ENCODE measurements at regions not wholly inside any gene's neighbourhood (a gene's known extent, or its start where the extent isn't known, plus 50 kb on each side); places are given as distances from the start of the nearest gene placed in this dataset.
"Not testable (repeated sequence)": the region's sequence is repeated elsewhere in the genome, so short reads cannot be mapped to it uniquely, and the experiment has no call there.

GRCh38 chr4:54852602-54853001 is 194.8 kb downstream of the KIT start:
- no peak for DNase-seq (ENCODE audit: low read depth)

GRCh38 chr4:54852054-54852453 is 194.3 kb downstream of the KIT start:
- no peak for DNase-seq (ENCODE audit: low read depth)

- no peak for DNase-seq (ENCODE audit: low read depth)
These were observed 187.2 kb downstream of the KIT start for GRCh38 chr4:54844911-54845310.

GRCh38 chr4:54843946-54844345 is 186.2 kb downstream of the KIT start:
- no peak for DNase-seq (ENCODE audit: low read depth)

- DNase-seq (ENCODE audit: low read depth), result no peak
These were observed 185.3 kb downstream of the KIT start for GRCh38 chr4:54843106-54843505.

GRCh38 chr4:54842656-54843055 is 184.9 kb downstream of the KIT start:
- no peak for DNase-seq (ENCODE audit: low read depth)

GRCh38 chr4:54842226-54842625 is 184.5 kb downstream of the KIT start:
- no peak for DNase-seq (ENCODE audit: low read depth)

GRCh38 chr4:54840992-54841768 is 183.4 kb downstream of the KIT start:
- no peak for DNase-seq (ENCODE audit: low read depth)

- no peak for DNase-seq (ENCODE audit: low read depth)
These were observed 182.7 kb downstream of the KIT start for GRCh38 chr4:54840430-54840829.

- no peak for DNase-seq (ENCODE audit: low read depth)
These were observed 180.5 kb downstream of the KIT start for GRCh38 chr4:54838301-54838700.

GRCh38 chr4:54837576-54838140 is 179.9 kb downstream of the KIT start:
- no peak for DNase-seq (ENCODE audit: low read depth)

- DNase-seq (ENCODE audit: low read depth), result not testable (repeated sequence)
These were observed 170.6 kb downstream of the KIT start for GRCh38 chr4:54828361-54828760.

- no peak for DNase-seq (ENCODE audit: low read depth)
These were observed 165.9 kb downstream of the KIT start for GRCh38 chr4:54823616-54824015.

GRCh38 chr4:54819034-54819433 is 161.3 kb downstream of the KIT start:
- no peak for DNase-seq (ENCODE audit: low read depth)

- no peak for DNase-seq (ENCODE audit: low read depth)
These were observed 160.7 kb downstream of the KIT start for GRCh38 chr4:54818481-54818880.

GRCh38 chr4:54813674-54814073 is 155.9 kb downstream of the KIT start:
- DNase-seq (ENCODE audit: low read depth), result no peak

- DNase-seq (ENCODE audit: low read depth), result no peak
These were observed 148.6 kb downstream of the KIT start for GRCh38 chr4:54806351-54806750.

GRCh38 chr4:54802336-54802735 is 144.6 kb downstream of the KIT start:
- DNase-seq (ENCODE audit: low read depth), result no peak

- DNase-seq (ENCODE audit: low read depth), result no peak
These were observed 143.2 kb downstream of the KIT start for GRCh38 chr4:54800831-54801530.

GRCh38 chr4:54794579-54794978 is 136.8 kb downstream of the KIT start:
- DNase-seq (ENCODE audit: low read depth), result no peak

GRCh38 chr4:54793856-54794422 is 136.2 kb downstream of the KIT start:
- DNase-seq (ENCODE audit: low read depth), result no peak
